Osteocyte (in vitro differentiated cells): ENCODE measurements at regions not wholly inside any gene's neighbourhood (a gene's known extent, or its start where the extent isn't known, plus 50 kb on each side); places are given as distances from the start of the nearest gene placed in this dataset.

Source experiments
- DNase-seq: peaks from one replicate; pipeline ENCODE4 v3.0.0; 2021; ENCODE audit warnings: mixed read lengths; ENCODE audit not compliant: unreplicated experiment; ENCODE audit errors: extremely low spot score
- H3K27ac Mint-ChIP-seq: one replicate; pipeline ENCODE4 v1.8.0; 2021; ENCODE audit warnings: mild to moderate bottlenecking, mixed read lengths; ENCODE audit not compliant: unreplicated experiment
- H3K27me3 Mint-ChIP-seq: one replicate; pipeline ENCODE4 v1.8.0; 2021; ENCODE audit warnings: mixed read lengths; ENCODE audit not compliant: unreplicated experiment
- H3K36me3 Mint-ChIP-seq: one replicate; pipeline ENCODE4 v1.8.0; 2021; ENCODE audit warnings: mixed read lengths; ENCODE audit not compliant: unreplicated experiment
- H3K4me1 Mint-ChIP-seq: one replicate; pipeline ENCODE4 v1.8.0; 2021; ENCODE audit warnings: mixed read lengths; ENCODE audit not compliant: unreplicated experiment
- H3K4me3 Mint-ChIP-seq: one replicate; pipeline ENCODE4 v1.8.0; 2021; ENCODE audit warnings: mild to moderate bottlenecking, moderate library complexity, mixed read lengths; ENCODE audit not compliant: unreplicated experiment
- H3K9me3 Mint-ChIP-seq: one replicate; pipeline ENCODE4 v1.8.0; 2021; ENCODE audit warnings: mixed read lengths; ENCODE audit not compliant: unreplicated experiment
- CTCF ChIP-seq: fragments of 200-600 bp; sonication (generic); IDR thresholded peaks from 2 replicates; pipeline ENCODE4 v1.5.0; 2021; ENCODE audit warnings: antibody characterized with exemption, mild to moderate bottlenecking, moderate library complexity

- Mint-ChIP-seq H3K36me3 (no peaks in the 10 kb centered on the region), H3K9me3 (no peaks in the 10 kb centered on the region), H3K4me1 (no peaks in the 10 kb centered on the region), H3K27me3 (peaks cover 20% of the 10 kb centered on the region), H3K4me3 (no peak overlapping the region), H3K27ac (no peak overlapping the region)
- TF ChIP-seq CTCF, result no peak
- no peak for DNase-seq
Observed at GRCh38 chr2:104493698-104494097, 360.2 kb upstream of the POU3F3 start.

- no peak overlapping the region for H3K4me3 Mint-ChIP-seq
- H3K4me1 Mint-ChIP-seq, result no peaks in the 10 kb centered on the region
- no peaks in the 10 kb centered on the region for H3K36me3 Mint-ChIP-seq
- no peak for TF ChIP-seq CTCF
- no peak overlapping the region for H3K27ac Mint-ChIP-seq
- DNase-seq, result no peak
- H3K27me3 Mint-ChIP-seq, result peaks cover 17% of the 10 kb centered on the region
- H3K9me3 Mint-ChIP-seq, result no peaks in the 10 kb centered on the region
Observed at GRCh38 chr2:104501342-104501741, 352.6 kb upstream of the POU3F3 start.

- DNase-seq, result no peak
- Mint-ChIP-seq H3K27me3 (peaks cover 17% of the 10 kb centered on the region), H3K4me3 (no peak overlapping the region), H3K4me1 (no peaks in the 10 kb centered on the region), H3K9me3 (no peaks in the 10 kb centered on the region), H3K36me3 (no peaks in the 10 kb centered on the region), H3K27ac (no peak overlapping the region)
- TF ChIP-seq CTCF, result no peak
Observed at GRCh38 chr2:104501929-104502328, 352.0 kb upstream of the POU3F3 start.

GRCh38 chr2:104502901-104503300, 351.0 kb upstream of the POU3F3 start:
- TF ChIP-seq CTCF, result no peak
- peaks cover 19% of the 10 kb centered on the region for H3K27me3 Mint-ChIP-seq
- no peaks in the 10 kb centered on the region for H3K36me3 Mint-ChIP-seq
- no peaks in the 10 kb centered on the region for H3K9me3 Mint-ChIP-seq
- DNase-seq, result no peak
- H3K4me1 Mint-ChIP-seq, result no peaks in the 10 kb centered on the region
- H3K4me3 Mint-ChIP-seq, result no peak overlapping the region
- H3K27ac Mint-ChIP-seq, result no peak overlapping the region

- no peak for DNase-seq
- H3K9me3 Mint-ChIP-seq, result no peaks in the 10 kb centered on the region
- H3K27ac Mint-ChIP-seq, result no peak overlapping the region
- H3K4me3 Mint-ChIP-seq, result no peak overlapping the region
- H3K4me1 Mint-ChIP-seq, result no peaks in the 10 kb centered on the region
- H3K27me3 Mint-ChIP-seq, result peaks cover 12% of the 10 kb centered on the region
- H3K36me3 Mint-ChIP-seq, result no peaks in the 10 kb centered on the region
- no peak for TF ChIP-seq CTCF
Observed at GRCh38 chr2:104504331-104505073, 349.4 kb upstream of the POU3F3 start.
